HG03103 (cell line): ENCODE measurements at regions not wholly inside any gene's neighbourhood (a gene's known extent, or its start where the extent isn't known, plus 50 kb on each side); places are given as distances from the start of the nearest gene placed in this dataset.
"Not testable (repeated sequence)": the region's sequence is repeated elsewhere in the genome, so short reads cannot be mapped to it uniquely, and the experiment has no call there.

ENCODE experiments used
- ATAC-seq: cut with Tn5 transposase; IDR thresholded peaks from one replicate; pipeline ENCODE4 v1.9.1; 2021; ENCODE audit warnings: low read depth; ENCODE audit not compliant: unreplicated experiment

GRCh38 chr1:191698246-191698645, 460.0 kb upstream of the RGS18 start:
- no peak for ATAC-seq

DNA sequence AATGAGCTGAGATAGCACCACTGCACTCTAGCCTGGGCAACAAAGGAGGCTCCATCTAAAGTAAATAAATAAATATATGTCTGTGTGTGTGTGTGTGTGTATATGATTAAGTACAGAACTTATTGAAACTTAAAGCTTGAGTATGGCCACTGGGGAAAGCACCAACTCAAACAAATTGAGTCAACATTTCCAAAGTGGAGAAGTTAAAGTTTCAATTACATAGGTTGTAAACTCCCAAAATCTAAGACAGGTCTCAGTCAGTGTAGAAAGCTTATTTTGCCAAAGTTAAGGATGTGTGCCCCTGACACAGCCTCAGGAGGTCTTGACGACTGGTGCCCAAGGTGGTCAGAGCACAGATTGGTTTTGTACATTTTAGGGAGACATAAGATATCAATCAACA, 458.9 kb upstream of the RGS18 start:
- no peak for ATAC-seq

DNA sequence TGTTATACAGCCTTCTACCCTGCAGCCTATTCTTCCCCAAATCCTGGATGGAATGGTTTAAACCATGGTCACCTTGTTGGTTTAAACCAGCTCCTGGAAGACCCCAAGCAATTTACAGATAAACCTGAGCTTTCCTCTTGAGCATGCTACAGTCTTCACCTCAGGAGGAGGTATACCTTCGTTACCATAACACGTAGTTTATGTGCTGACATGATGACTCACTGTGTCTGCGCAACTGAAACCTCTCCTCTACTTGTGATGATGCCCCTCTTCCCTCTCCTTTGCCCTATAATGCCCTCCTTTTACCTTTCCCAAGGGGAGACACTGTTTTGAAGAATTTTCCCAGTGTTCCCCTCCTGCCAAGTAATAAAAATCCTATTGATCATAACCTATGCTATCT, 457.3 kb upstream of the RGS18 start:
- ATAC-seq: no peak

DNA sequence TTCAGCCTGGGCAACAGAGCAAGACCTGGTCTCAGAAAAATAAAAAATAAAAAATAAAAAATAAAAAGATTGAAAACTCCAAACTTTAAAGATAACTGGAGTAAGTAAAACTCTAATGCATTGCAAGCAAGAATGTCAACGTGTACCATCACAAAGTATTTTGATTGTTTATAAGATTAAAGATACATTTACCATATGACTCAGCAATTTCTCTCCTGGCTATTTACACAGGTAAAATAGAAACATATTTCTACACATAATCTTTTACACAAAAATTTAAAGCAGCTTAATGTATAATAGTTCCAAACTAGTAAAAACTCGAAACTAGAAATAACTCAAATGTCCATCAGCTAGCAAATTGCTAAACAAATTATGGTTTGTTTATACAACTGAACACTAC, 456.1 kb upstream of the RGS18 start:
- ATAC-seq: no peak

DNA sequence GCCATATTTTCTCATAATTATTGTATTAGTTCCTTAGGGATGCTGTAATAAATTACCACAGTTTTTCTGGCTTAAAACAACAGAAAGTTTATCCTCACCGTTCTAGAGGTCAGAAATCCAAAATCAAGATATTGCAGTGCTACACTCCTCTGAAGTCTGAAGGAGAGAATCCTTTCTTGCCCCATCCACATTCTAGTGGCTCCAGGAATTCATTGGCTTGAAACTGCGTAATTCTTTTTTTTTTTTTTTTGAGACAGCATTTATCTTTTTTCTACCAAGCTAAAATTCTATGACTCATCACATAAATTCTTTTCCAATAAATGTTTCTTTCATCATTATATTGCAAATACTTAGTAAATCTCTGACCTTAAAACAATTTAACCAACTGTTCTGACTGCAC, 451.0 kb upstream of the RGS18 start:
- no peak for ATAC-seq

- ATAC-seq: no peak
Observed at GRCh38 chr1:191709215-191709614, 449.0 kb upstream of the RGS18 start.

DNA sequence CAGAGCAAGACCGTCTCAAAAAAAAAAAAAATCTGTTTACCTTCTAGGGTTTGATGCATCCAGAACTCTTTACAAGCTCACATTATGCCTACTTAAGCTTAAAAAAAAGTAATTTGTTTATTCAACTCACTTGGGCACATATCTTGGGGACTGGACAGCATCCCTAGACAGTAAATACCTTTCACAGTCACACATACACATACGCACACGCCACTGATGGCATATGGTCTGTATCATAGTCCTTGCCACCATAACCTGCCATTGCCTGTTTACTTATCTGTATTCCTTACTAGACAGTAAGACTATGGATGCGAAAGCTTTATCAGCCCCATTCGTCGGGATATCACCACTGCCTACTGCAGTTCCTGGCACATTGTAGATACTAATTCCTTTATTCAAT, 446.3 kb upstream of the RGS18 start:
- no peak for ATAC-seq

- no peak for ATAC-seq
Observed at GRCh38 chr1:191714845-191715244, 443.4 kb upstream of the RGS18 start.

DNA sequence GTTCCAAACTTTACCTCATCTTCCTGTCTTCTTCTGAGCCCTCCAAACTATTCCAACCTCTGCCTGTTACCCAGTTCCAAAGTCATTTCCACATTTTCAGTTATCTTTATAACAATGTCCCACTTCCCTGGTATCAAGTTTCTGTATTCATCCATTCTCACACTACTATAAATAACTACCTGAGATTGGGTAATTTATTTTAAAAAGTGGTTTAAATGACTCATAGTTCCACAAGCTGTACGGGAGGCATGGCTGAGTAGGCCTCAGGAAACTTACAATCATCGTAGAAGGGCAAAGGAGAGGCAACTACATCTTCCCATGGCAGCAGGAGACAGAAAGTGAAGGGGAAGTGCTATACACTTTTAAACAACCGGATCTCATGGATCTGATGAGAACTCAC, 428.5 kb upstream of the RGS18 start:
- ATAC-seq: no peak

DNA sequence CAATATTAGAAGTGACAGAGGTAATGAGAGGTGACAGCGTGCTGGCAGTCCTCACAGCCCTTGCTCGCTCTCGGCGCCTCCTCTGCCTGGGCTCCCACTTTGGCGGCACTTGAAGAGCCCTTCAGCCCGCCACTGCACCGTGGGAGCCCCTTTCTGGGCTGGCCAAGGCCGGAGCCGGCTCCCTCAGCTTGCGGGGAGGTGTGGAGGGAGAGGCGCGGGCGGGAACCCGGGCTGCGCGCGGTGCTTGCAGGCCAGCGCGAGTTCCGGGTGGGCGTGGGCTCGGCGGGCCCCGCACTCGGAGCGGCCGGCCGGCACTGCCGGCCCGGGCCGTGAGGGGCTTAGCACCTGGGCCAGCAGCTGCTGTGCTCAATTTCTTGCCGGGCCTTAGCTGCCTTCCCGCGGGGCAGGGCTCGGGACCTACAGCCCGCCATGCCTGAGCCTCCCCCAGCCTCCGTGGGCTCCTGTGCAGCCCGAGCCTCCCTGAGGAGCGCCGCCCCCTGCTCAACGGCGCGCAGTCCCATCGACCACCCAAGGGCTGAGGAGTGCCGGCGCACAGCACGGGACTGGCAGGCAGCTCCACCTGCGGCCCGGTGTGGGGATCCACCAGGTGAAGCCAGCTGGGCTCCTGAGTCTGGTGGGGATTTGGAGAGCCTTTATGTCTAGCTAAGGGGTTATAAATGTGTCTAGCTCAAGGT, 426.5 kb upstream of the RGS18 start:
- not testable (repeated sequence) for ATAC-seq

DNA sequence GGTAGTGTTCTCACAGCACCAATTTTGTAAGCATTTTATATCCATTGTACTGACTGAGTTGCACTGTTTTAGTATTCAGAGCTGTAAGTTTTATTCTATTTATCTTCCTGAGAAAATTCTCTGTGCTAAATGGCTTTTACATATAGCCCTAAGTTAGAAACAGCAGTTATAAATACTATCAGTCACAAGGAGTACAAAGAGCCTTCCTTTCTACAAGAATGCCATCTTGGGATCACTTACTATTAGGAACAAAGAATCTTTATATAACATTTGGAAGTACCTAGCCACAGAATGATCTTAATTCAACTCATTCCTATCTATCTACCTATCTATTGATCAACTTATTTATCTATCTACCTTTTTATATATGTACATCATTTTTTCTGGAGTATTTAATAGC, 423.9 kb upstream of the RGS18 start:
- no peak for ATAC-seq

- ATAC-seq: no peak
Observed at GRCh38 chr1:191739544-191739943, 418.7 kb upstream of the RGS18 start.

DNA sequence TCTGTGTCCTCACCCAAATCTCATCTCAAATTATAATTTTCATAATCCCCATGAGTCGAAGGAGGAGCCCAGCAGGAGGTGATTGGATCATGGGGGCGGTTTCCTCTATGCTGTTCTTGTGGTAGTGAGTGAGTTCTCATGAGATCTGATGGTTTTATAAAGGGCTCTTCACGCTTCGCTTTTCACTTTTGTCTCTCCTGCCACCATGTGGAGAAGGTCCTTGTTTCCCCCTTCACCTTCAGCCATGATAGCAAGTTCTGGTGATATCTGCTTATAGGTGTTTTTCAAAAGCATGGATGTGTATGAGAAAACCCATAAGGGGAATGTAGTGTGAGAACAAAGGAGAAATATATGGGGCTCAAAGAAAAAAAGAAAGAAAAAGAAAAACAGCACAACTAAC, 405.9 kb upstream of the RGS18 start:
- no peak for ATAC-seq

DNA sequence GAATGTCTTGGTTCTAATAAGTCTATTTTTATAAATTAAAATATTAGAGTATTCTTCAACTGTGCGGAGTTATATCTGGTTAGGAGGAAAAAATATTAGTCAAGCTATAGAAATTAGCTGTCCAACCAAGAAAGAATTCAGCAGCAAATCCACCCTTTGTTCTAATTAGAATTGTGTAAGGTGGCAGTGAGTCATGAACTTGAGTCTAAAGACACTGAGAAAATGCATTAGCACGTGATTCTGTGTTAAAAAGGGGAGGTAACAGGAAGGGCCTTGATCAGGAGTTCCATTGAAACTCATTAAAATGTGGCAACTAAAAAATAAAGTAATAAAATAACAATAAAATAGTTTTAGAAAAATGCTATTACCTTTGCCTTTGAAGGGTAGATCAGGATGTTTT, 398.2 kb upstream of the RGS18 start:
- no peak for ATAC-seq

DNA sequence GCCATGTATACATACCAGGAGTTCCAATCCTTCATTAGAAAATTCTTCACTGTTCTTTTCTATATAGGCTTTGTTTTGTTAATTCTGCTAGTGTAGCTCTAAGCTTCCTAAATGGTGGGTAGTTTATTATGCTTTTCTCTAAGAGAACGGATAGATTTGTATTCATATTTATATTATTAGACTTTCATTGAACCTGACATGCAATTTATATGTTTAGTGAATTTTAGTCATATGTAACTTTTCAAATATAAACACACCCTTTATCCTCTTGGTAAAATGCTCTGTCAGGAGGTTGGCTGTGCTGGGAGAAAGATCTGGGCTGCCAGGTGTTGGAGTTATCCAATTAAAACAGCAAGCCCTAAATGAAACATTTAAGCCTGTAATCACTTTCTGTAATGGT, 369.7 kb upstream of the RGS18 start:
- ATAC-seq: no peak

GRCh38 chr1:191798178-191798577, 360.1 kb upstream of the RGS18 start:
- ATAC-seq: no peak

DNA sequence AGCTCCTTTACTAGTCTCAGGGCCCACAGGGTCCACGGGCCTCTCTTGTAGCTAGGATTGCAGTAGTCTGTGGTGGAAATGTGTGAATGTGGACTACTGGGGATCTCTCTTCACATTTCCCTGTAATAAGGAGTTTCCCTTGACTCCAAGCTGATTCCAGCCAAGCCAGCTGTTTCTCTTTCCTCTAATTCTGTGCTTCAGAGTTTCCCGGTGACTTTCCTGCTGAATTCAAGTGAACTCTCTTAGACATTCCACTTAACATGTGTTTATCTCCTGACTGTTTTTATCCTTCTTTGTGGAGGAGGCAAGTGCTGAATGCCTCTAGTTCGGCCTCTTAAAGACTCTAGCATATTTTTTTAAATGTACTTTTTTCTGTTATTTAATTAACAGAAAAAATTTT, 354.0 kb upstream of the RGS18 start:
- ATAC-seq: no peak

GRCh38 chr1:191813593-191813992, 344.7 kb upstream of the RGS18 start:
- not testable (repeated sequence) for ATAC-seq

GRCh38 chr1:191818198-191818597, 340.1 kb upstream of the RGS18 start:
- ATAC-seq: no peak

GRCh38 chr1:191831572-191831971, 326.7 kb upstream of the RGS18 start:
- ATAC-seq: no peak

GRCh38 chr1:191839891-191840290, 318.4 kb upstream of the RGS18 start:
- ATAC-seq: no peak

DNA sequence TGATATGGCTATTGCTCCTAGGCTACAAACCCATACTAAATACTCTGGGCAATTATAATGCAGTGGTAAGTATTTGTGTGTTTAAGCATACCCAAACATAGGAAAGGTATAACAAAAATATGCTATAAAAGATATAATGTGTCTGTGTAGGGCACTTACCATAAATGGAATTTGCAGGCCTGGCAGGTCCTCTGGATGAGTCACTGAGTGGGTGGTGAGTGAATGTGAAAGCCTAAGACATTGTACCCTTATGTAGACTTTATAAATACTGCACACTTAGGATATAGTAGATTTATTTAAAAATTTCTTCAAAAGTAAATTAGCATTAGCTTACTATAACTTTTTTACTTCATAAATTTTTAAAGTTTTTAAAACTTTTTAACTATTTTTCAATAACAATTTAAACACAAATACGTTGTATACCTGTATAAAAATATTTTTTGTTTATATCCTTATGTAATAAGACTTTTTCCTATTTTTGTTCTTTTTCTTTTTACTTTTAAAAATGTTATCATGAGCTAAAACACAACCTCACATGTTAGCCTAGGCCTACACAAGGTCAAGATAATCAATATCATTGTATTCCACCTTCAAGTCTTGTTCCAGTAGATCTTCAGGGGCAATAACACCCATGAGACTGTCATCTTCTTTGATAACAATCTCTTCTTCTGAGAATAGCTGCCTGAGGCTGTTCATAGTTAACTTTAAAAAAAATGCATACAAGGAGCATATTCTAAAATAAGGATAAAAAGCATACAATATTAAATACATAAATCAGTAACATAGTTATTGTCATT, 306.3 kb upstream of the RGS18 start:
- ATAC-seq: no peak
